Glomerular visceral epithelial cell (primary cell): ENCODE measurements at regions not wholly inside any gene's neighbourhood (a gene's known extent, or its start where the extent isn't known, plus 50 kb on each side); places are given as distances from the start of the nearest gene placed in this dataset.

Experiments used
- DNase-seq: peaks from one replicate; pipeline ENCODE4 v3.0.0-alpha.2; 2016; ENCODE audit errors: extremely low spot score

DNA sequence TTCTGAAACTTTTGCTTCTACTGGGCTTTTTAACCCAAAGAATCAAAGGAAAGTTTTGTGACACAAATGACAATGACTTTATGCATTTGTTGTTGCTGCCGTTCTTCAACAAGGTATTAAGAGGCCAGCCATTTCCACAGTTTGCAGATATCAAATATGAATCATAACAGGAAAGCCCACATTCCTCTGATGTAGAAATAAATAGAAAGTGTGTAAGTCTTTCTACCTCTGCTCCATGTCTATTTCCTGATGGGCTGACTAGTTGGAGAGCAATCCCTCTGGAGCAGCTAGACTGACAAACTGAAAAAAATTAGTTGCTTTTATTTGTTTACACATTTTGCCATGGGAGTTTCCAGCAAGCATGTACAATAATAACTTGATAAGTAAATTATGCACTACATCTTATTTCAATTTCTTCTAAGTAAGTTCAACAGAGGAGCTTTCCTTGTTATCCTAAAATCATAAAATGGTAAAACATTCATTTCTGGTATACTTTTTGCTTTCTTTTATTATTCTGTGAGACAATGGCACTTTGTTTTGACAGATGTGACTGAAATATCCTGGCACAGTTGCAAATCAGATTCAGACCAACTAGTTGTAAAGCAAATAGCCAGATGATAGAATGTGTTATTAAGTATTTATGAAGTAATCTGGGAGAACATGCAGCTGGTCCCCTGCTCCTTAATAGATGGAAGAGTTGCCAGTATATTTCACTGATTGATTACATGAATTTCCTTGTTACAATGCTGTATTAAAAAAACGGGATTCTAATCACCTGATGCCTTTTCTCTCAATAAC is 266.7 kb downstream of the METTL4 start:
- DNase-seq: no peak

DNA sequence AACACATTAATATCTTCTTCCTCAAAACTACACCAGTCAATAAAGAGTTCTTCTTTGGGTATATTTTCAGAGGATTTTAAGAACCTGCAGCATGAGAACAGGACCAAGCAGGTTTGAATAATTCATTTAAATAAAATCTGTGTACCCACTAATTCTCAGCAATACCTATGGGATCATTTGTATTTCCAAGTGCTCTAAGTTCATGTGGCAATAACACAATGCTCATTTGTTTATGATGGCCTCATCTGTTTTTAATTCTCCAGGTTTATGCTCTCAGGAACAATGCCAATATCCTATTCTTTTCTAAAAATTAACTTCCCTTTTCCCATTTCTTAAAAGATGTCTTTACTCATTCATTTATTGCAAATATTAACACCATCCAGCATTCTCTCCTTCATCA is 264.7 kb downstream of the METTL4 start:
- DNase-seq: no peak

DNA sequence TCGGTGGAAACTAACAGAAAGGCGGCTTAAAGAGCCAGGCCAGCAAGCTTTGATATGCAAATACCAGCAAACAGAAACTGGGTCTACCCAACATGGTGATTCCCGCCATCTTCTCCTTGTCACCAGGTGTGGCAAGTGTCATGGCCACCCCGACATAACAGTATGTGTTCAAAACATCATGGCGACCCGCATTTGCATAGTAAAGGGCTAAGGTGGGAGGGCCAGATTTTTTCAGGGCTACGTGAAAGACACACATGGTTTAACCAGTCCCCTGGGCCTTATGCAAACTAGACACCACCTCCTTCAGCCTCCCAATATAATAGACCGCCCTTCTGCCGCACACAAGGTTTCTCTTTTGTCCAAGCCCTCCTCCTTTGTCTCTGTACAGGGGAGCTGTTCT is 260.4 kb downstream of the METTL4 start:
- DNase-seq: no peak

DNA sequence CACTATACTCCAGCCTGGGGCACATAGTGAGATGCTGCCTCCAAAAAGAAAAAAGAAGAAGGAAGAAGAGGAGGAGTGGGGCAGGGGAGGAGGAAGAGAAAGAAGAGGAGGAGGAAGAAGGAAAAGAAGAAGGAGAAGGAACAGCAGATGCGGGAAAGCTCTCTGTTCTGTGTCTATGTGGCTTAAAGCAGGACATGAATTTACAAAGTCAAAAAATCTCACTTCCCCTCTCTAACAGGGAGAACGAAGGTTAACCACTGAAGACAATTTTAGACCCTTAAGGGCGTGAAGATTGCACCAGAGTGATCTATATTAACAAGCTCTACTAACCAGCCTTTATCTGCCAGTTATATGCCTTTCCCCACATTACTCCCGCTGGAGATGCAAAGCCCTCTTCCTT is 258.9 kb downstream of the METTL4 start:
- DNase-seq: no peak

DNA sequence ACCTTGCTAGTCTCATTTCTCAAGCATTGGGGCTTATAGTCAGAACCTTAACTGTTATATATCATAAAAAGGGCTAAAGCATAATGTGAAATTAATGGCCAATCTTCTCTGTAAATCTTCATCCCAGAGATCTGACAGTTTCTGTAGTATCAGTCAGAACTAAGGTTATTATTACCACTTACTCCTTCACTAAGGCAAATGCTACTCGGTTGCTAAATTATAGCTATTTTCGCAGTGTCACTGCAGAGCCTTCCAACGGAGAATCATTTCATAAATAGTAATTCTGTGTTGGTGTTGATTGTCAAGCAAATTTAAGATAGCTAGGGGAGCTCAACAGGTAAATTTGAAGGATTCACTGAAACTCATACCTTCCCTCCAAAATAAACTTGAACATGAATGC is 258.0 kb downstream of the METTL4 start:
- no peak for DNase-seq

DNA sequence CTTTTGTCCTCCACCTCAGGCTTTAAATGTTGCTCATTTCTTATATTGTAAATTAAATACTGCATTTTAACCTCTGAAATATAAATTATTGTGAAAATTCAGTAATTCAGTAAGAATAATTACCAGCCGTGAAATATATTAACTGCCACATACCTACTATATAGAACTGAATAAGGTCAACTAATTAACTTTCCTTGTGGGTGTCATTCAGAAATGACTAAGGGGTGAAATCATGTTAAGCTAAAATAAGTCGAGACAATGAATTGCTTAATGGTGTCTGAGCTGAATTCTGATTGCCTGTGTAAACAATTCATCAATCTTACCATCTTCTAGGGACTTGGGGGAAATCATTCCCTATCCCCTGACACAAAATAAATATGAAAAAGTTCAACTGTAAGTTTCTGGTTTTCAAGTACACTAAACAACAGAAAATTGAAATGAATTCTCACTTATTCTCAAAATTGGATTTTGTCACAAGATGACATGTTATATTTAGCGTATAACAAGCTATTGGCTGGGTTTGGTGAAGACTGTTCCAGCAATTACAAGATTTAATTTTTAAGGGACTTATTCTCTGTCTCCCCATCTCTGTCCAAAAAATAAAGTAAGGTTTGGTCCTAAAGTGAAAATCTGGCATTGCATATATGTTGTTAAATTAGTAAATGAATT is 255.1 kb downstream of the METTL4 start:
- DNase-seq: no peak

DNA sequence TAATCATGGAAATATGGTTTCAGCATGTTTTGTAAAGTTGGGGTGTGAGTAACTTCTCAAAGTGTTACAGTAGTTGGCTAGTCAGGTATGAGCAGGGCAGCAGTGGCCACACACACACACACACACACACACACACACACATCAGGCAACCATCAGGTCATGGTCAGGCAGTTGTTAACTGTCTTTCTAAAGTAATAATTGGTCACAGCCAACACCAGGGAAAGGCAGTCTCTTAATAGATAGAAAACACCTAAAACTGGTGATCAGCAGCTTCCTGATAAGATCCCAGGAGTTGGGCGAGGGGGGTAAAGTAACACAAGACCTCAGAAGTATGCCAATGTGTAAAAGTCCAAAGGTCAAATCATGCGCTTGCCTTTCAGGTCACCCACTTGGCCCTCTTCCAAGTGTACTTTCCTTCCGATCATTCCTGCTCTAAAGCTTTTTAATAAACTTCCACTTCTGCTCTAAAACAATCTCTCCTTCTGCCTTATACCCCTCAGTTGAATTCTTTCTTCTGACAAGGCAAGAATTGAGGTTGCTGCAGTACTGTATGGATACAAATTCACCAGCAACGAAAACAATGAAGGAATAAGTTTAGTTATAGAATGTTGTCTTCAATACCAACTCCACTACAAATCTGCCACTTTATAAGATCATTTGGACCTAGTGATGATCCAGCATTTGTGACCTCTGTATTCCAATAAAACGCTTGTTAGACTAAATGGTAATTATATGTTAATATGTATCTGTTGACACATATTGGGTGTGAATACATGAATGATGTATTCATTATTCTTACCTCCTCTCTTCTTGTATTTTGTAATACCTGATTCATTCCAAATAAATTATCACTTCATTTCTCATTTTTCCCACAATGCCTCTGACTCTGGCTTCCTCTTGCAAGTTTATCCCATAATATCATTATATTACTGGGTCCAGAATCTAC is 254.3 kb downstream of the METTL4 start:
- no peak for DNase-seq

DNA sequence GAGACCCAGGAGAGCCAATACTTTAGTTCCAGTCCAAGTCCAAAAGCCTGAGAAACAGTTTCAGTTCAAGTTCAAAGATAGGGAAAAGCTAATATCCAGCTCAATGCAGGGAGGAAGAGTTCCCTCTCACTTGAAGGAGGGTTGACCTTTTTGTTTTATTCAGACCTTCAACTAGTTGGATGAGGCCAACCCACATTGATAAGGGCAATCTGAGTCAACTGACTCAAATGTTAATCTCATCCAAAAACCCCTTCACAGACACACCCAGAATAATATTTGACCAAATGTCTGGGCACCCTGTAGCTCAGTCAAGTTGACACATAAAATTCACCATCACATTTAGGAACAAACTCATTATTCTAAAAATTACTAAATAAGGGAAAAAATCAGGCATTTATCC is 246.8 kb downstream of the METTL4 start:
- no peak for DNase-seq

DNA sequence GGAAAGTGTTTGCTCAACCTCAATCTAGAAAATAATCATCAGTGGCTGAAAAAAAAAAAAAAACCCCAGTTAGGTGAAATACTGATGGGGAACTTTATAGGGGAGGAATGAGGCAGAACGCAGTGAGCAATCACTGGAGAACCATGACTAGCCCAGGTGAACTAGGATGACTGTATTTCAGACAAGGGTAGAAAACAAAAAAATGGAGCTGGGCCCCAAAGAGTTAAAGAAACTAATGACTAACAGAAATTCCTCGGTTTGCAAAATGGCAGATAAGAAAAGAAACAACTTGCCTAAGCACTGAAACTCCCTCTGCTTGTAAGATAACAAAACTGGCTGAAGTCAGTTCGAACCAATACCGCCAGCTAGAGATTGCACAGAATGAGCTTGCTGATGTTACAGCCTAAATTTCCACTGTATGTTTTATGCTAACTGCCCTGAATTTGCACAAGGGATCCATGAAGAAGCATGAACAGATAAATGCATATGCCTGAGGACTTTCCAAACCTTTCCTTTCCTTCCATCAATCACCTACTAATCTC is 245.9 kb downstream of the METTL4 start:
- no peak for DNase-seq

DNA sequence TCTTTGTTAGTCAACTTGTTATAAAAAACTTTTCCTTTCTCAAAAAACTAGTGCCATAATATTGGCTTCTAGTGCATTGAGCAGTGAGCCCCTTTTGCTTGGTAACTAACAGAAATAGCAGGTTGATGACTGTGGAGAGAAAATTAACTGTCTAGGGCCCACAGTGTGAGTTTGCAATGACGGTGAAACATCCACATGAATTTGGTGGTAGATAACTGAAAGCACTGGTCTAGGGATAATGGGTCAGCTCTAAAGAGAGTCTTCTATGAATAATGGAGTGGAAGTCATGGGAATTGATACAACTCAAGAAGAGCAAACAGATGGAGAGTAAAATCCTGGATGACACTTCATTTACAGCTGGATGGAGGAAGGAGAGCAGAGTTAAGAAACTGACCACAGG is 245.4 kb downstream of the METTL4 start:
- no peak for DNase-seq

DNA sequence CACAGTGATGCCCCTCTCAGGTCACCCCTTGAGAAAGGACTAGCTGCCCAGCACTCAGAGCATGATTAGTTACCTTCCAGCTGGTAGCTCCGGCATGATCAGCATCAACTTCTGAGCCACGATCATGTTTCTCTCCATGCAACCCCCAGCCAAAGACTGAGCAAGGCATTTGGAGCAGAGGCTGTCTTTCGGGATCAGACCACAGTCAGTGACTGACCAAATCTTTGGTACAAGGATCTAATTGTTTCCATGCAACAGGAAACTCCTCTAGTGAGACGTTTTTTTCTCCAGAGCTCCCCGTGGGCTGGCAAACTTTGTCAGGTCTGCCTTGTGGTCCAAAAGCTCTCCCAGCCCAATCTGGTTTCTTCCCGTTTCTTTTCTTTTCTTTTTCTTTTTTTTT is 244.3 kb downstream of the METTL4 start:
- DNase-seq: no peak

DNA sequence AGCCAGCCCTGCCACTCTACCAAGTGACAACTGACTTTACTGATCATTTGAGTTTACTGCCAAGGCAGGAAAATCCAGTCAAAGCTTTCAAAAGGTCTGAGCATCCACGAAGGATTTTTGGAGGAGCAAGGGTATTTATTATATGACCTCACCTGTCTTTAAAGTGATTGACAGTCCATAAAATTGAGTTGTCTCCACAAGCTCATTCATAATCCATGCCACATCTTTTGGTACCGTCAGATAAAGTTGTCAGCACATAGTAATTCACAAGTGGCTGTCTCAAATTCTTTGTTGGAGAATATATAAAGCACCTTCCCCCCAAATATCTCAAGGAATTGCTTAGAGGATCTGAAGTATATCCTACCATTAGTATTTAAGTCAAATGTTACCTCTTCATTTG is 240.5 kb downstream of the METTL4 start:
- no peak for DNase-seq

DNA sequence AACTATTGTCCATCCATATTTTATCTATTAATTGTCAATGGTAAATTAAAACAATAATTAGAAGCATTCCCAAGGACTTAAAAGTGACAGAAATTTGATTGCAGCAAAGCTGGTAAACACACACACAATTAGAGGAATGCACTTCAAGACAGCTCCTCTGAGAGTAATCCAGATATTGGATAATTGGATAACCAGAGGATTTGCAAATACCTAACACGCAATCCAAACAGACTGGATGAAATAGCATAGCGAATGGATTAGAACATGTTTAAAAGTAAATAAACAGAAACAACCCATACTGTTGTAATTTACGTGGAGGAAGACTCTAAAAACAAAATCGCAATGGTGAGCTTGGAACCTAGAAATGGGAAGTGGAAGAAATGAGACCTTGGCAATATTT is 239.8 kb downstream of the METTL4 start:
- no peak for DNase-seq

DNA sequence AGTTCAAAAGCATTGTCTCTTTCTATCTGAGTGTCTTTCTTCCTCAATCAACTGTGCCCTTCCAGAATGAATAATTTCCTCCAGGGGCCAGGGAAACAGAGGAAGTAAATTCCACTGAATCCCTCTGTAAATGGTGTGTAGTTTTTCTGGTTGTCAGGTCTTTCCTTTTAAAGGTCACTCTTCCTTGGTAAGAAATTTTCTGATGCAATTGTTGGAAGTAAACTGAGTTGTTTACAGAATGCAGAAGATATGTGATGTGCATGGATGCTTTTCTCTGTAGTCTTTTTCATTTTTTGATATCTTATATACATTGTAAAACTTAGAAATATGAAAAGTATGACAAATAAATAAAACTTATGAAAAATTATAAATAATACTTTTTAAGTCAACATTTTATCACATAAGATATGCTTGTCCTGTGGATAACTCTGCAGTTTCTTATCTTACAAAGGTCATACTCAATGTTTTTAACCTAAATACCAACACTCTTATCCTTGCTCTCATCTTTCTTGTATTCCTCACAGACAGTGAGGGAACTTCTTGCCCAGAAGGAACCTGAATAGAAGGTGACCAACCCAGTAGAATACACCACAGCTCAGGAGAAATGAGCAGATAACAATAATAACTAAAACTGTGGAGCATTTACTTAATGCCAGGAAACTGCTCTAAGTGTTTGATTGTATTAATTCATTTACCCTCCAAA is 234.5 kb downstream of the METTL4 start:
- no peak for DNase-seq

DNA sequence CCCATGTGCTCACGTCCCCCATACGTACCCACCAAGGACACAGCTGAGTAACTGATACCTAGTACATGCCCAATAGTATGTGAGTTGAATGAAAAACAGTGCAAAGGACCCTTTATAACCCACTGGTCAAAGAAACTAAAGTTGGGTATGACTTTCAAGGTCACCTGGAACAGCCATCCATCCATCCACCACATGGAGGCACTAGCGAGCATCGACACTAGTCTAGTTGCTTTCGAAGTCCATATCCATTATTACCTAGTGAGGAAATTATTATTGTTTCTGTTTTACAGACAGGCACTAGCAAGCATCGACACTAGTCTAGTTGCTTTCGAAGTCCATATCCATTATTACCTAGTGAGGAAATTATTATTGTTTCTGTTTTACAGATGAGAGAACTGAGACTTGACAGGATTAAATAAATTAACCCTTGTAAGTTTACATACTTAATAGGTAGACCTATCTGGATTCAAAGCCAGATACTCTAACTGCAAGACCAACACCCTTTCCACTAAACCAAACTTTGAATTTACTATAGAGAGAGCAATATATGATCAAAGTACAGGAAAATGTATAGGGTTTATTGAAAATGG is 233.7 kb downstream of the METTL4 start:
- peak; percentile 22 for DNase-seq

DNA sequence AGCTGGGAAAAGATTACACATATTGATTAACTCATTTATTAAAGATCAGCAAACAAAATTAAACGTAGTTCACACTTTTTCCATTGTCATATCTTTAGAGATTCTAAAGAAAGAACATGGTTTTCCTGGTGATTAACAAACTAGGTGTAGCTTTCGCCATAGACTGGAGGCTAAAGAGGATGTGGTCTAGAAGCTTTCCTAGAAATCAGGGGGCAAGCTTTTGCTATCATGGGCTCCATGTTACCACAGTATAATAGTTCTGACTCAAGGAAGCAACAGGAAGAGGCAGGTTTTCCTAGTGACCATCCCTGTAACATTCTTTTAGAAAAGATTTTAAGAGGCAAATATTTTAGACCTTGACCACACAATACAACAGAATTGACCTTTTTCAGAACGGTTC is 232.7 kb downstream of the METTL4 start:
- DNase-seq: no peak

DNA sequence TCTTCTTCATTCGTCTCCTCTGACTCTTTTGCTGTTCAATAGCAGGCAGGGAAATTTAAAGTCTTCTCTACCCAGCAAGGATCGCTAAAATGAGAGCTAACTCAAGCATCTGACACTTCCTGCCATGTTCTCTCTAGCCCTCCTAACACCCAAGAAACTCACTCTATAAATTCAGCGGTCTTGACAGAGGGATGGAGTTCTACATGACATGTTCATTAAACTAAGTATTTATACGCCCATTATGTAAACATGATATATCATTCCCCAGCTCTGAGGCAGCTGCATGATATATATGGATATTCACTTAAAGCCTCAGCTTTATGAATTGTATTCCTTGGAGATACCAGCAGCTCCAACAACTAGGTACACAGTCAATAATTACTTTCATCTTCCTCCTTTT is 231.0 kb downstream of the METTL4 start:
- DNase-seq: no peak

DNA sequence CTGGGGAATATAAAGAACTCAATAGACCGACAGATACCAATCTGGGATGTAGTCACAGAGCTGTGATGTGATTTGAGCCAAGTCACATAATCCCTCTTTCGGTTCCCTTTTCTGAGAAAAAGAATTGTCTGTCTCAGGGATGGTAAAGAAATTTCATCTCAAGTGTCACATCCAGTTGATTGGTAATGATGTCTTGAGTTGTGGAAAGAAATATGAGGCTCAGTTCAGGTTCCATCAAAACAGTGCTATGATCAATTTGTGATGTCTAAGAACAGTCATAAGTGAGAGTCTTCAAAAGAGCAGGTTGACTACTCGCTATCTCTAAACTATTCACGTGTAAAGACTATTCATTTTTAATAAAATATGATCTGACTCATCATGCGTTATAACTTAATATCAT is 223.3 kb downstream of the METTL4 start:
- DNase-seq: no peak

DNA sequence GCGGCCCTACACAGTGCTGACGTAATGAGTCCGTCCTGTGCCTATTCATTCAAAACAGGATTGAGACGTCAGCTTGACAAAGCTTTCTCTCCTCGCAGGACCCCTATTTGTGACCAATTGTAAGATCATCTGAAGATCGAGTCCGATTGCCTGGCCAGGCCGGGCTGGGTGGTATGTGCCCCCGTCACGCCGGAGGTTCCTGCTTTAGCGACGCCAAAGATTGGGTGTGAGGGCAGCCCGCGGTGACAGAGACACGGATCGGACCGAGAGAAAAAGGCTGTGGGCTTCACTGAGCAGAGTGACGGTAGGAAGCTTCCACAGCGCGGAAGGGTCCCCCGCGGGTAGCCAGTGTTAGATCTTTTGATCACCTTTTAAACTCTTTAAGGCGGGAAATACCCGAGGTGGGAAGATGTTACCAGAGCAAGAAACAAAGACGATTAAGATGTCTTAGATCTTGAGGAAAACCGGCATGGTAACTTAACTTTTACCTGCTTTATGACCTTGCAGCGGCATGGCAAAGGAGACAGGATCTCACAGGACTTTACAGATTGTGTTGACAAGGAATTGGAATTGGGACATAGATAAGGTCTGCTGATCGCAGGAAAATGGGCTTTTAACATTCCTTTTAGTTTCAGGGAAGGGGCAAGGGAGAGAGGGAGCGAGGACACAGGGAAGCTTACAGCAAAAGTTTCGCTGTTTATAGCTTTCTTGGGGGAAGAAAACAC is 220.0 kb downstream of the METTL4 start:
- no peak for DNase-seq

DNA sequence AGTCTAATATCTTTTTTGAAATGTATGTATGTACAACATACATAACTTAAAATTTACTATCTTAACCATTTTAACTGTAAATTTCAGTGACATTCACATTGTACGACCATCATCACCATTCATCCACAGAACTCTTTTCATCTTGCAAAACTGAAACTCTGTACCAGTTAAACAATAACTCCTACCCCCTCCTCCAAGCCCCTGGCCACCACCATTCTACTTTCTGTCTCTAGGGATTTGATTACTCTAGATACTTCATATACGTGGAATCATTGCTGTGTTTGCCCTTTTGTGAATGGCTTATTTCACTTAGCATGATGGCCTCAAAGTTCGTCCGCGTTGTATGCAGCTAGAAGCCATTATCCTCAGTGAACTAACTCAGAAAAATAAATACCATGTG is 217.0 kb downstream of the METTL4 start:
- no peak for DNase-seq

DNA sequence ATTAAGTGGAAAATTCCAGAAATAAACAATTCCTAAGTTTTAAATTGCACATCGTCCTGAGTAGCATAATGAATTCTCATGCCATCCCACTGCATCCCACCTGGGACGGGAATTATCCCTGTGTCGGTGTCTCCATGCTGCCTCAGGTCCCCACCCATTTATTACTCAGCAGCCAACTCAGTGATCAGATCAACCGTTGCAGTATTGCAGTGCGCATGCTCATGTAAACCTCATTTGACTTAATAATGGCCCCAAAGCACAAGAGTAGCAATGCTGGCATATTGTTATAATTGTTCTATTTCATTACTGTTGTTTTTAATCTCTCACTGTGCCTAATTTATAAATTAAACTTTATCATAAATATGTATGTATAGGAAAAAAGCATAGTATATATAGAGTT is 214.4 kb downstream of the METTL4 start:
- DNase-seq: no peak
